AG04450 (cell line): ENCODE measurements at regions not wholly inside any gene's neighbourhood (a gene's known extent, or its start where the extent isn't known, plus 50 kb on each side); places are given as distances from the start of the nearest gene placed in this dataset.

Source experiments
- CTCF ChIA-PET: fragments of 300-600, 350-600 bp; formaldehyde crosslinking; extraction: SDS; loops from one replicate; lab custom pipeline; 2022; ENCODE audit warnings: antibody characterized with exemption, inconsistent platforms; lab: Charles Lee
- POLR2A ChIA-PET: fragments of 350-600 bp; formaldehyde crosslinking; extraction: SDS; loops from one replicate; lab custom pipeline; 2021; ENCODE audit warnings: antibody characterized with exemption, inconsistent platforms; lab: Yijun Ruan, JAX
- DNase-seq: peaks from one replicate; pipeline ENCODE4 v3.0.0-alpha.2; 2011; ENCODE audit warnings: low read depth, low spot score
- H3K27ac ChIP-seq: one replicate; pipeline ENCODE4 v1.5.1; 2012; ENCODE audit warnings: low read depth, low read length, control low read depth
- H3K27me3 ChIP-seq: one replicate; pipeline ENCODE4 v1.6.0; 2012; ENCODE audit warnings: low read length; ENCODE audit not compliant: control insufficient read depth, insufficient read depth
- H3K4me3 ChIP-seq: 2 replicates; pipeline ENCODE4 v1.5.1; 2011; ENCODE audit warnings: mild to moderate bottlenecking, low read depth, low read length, control low read depth
- H3K9me3 ChIP-seq: 2 replicates; pipeline ENCODE4 v1.5.1; 2012; ENCODE audit warnings: low read length; ENCODE audit not compliant: control insufficient read depth, insufficient read depth
- TF ChIP-seq, protein P1 (sequence below): IDR thresholded peaks from 2 replicates; pipeline ENCODE4 v1.5.1; 2011; ENCODE audit warnings: low read depth, low read length, control low read depth, inconsistent platforms

- H3K9me3 ChIP-seq = no peaks in the 10 kb centered on the region
- TF ChIP-seq, protein P1, sequence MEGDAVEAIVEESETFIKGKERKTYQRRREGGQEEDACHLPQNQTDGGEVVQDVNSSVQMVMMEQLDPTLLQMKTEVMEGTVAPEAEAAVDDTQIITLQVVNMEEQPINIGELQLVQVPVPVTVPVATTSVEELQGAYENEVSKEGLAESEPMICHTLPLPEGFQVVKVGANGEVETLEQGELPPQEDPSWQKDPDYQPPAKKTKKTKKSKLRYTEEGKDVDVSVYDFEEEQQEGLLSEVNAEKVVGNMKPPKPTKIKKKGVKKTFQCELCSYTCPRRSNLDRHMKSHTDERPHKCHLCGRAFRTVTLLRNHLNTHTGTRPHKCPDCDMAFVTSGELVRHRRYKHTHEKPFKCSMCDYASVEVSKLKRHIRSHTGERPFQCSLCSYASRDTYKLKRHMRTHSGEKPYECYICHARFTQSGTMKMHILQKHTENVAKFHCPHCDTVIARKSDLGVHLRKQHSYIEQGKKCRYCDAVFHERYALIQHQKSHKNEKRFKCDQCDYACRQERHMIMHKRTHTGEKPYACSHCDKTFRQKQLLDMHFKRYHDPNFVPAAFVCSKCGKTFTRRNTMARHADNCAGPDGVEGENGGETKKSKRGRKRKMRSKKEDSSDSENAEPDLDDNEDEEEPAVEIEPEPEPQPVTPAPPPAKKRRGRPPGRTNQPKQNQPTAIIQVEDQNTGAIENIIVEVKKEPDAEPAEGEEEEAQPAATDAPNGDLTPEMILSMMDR = no peak
- H3K27me3 ChIP-seq = peaks cover 7% of the 10 kb centered on the region
- ChIA-PET CTCF (no interaction called here), POLR2A (no interaction called here)
- no peak overlapping the region for H3K27ac ChIP-seq
- no peak overlapping the region for H3K4me3 ChIP-seq
- no peak for DNase-seq
Measured at GRCh38 chr4:71691416-71692073, 92.3 kb downstream of the GC start.

- ChIA-PET POLR2A (no interaction called here), CTCF (no interaction called here)
- Histone ChIP-seq H3K27ac (no peak overlapping the region), H3K9me3 (no peaks in the 10 kb centered on the region), H3K27me3 (no peaks in the 10 kb centered on the region), H3K4me3 (no peak overlapping the region)
- TF ChIP-seq, protein P1 = no peak
- no peak for DNase-seq
Measured at GRCh38 chr4:71689822-71690221, 94.1 kb downstream of the GC start.

DNA sequence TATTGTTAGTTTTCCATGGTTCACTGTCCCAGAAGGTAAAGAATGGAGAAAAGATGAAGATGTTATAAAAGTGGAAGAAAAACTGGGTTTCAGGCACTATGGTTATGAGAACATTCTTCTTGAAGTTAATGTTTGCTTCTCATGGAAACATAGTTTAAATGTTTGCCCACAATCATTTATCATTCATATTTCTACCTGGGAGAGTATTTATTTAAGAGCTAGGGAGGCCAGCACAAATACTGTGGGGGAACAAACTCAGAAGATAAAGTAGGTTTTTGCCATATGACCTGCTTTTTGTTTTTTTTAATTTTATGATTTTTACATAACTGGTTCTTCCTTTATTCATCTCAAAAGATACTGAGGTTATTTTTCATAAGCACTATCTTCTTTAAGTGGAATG is 96.8 kb downstream of the GC start:
- Histone ChIP-seq H3K27ac (no peak overlapping the region), H3K9me3 (no peaks in the 10 kb centered on the region), H3K27me3 (no peaks in the 10 kb centered on the region), H3K4me3 (no peak overlapping the region)
- ChIA-PET POLR2A (no interaction called here), CTCF (interaction anchor here (0.8 kb wide), 1 partner anchor 459 kb away, joined by 3 read pairs; no protein-coding TSS in a partner anchor)
- TF ChIP-seq, protein P1 = no peak
- DNase-seq = no peak

DNA sequence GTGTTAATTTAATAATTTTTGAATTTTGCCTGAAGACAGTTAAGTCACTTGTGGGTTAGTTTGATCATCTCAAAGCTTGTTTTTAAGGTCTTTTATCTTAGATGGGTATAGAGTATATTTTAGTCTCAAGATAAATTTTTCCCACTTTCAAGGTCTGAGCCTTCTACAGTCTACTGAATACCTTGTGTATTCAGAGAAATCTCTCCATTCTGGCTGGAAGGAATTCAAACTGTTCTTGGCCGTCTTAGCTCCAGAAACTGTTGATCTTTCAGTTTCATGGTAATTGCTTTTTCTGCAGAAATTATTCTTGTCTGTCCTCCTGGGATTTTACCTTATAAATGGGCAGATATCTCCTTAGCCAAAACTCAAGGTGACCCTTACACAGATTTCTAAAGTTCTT is 97.9 kb downstream of the GC start:
- no peak for DNase-seq
- CTCF ChIA-PET = interaction anchor here (0.8 kb wide), 1 partner anchor 1034 kb away, joined by 3 read pairs; no protein-coding TSS in a partner anchor
- Histone ChIP-seq H3K9me3 (no peaks in the 10 kb centered on the region), H3K27me3 (no peaks in the 10 kb centered on the region), H3K27ac (no peak overlapping the region), H3K4me3 (no peak overlapping the region)
- POLR2A ChIA-PET = no interaction called here
- TF ChIP-seq, protein P1 = no peak

- H3K27me3 ChIP-seq = no peaks in the 10 kb centered on the region
- ChIA-PET POLR2A (no interaction called here), CTCF (interaction anchor here (0.7 to 0.8 kb wide), 3 partner anchors 68 to 1574 kb away, joined by 3 read pairs; no protein-coding TSS in a partner anchor)
- no peaks in the 10 kb centered on the region for H3K9me3 ChIP-seq
- no peak overlapping the region for H3K4me3 ChIP-seq
- H3K27ac ChIP-seq = no peak overlapping the region
- TF ChIP-seq, protein P1 = no peak
- DNase-seq = no peak
Measured at GRCh38 chr4:71683309-71683708, 100.6 kb downstream of the GC start.
